HG02885 (cell line): ENCODE measurements at regions not wholly inside any gene's neighbourhood (a gene's known extent, or its start where the extent isn't known, plus 50 kb on each side); places are given as distances from the start of the nearest gene placed in this dataset.
"Not testable (repeated sequence)": the region's sequence is repeated elsewhere in the genome, so short reads cannot be mapped to it uniquely, and the experiment has no call there.

Experiments used
- ATAC-seq: cut with Tn5 transposase; IDR thresholded peaks from one replicate; pipeline ENCODE4 v1.9.1; 2021; ENCODE audit warnings: mild to moderate bottlenecking; ENCODE audit not compliant: unreplicated experiment, poor library complexity

DNA sequence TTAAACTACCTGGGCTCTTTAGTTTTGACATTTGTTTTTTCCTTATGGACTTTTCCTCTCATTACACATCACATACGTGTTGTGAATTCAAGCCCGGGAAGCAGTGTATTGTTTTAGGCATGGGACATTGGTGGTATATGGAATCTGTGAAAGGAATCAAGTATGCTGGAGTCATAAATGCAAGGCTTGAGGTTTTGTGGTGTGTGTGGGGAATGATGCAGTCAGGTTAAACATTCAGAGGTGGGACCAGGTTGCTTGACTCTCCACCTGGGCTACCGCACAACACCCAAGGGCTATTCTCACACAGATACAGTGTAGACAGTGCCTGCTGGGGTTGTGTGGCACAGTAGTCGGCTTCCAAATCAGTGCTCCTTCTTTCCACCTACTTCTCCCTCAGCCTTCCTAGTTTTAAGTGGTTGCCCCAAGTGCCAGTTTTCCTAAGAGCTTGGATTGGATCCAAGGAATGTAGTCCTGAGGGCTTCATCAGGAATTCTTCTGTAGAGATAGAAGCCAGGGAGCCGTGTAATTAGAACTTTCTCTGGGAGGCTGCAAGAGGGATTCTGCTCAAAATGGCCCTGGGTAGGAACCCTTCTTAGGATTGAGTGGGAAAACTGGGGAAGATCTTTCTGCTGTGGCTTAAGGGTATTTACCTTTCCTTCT lies 243.7 kb downstream of the C12orf75 start:
- no peak for ATAC-seq

GRCh38 chr12:105575235-105575634 lies 244.7 kb downstream of the C12orf75 start:
- no peak for ATAC-seq

GRCh38 chr12:105576261-105576660 lies 245.8 kb downstream of the C12orf75 start:
- ATAC-seq, result no peak

- ATAC-seq, result no peak
These were observed 250.4 kb downstream of the C12orf75 start for GRCh38 chr12:105580821-105581352.

DNA sequence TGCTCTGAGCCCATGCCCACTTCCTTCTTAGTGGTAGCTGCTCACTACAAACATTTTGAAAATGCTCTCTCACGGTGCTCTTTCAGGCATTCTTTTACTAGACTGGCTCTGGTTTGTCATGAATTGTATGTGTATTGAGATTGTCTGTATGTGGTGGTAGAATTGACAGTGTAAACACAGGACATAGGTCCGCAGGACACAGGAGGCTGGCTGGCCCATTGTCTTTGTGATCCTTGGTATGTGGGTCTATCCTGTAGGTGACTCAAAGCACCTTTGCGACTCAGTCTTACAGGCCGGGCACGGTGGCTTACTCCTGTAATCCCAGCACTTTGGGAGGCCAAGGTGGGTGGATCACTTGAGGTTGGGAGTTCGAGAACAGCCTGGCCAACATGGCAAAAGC lies 250.9 kb downstream of the C12orf75 start:
- ATAC-seq, result no peak

- ATAC-seq, result no peak
These were observed 254.6 kb downstream of the C12orf75 start for GRCh38 chr12:105585107-105585506.

- ATAC-seq, result no peak
These were observed 256.7 kb downstream of the C12orf75 start for GRCh38 chr12:105587237-105587636.

DNA sequence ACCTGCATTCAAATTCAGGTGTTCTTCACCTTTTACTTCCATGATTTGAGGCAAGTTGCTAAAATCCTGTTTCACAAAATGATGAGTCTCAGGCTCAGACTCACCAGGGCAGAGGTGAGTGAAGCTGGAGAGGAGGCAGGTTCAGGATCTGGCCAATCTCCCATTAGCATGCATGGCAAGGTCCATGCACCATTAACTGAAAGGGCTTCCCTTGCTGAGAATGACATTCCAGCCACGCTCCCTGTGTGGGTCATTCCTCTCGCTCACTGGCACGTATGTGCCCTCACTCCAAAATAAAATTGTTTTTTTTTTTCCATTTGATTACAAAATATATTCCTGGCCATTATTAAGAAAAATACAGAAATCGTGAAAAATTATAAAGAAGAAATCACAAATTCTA lies 257.6 kb downstream of the C12orf75 start:
- no peak for ATAC-seq

DNA sequence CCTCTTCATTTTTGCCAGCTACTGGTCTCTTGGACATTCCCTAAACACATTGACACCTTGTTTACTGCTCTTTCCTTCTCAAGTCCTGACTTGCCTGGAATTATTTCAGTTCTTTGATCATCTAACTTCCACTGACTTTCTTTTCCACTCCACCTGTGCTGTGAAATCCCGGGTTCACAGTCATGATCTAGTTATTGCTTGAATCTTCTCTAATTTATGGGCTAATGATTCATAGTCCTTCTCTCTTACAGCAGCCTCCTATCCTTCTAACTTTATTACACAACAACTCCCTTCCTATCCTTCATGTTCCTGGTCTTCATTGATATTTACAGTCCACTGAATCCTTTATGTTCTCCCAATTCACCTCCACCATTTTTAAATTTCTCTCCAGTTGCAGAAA lies 260.1 kb downstream of the C12orf75 start:
- no peak for ATAC-seq

DNA sequence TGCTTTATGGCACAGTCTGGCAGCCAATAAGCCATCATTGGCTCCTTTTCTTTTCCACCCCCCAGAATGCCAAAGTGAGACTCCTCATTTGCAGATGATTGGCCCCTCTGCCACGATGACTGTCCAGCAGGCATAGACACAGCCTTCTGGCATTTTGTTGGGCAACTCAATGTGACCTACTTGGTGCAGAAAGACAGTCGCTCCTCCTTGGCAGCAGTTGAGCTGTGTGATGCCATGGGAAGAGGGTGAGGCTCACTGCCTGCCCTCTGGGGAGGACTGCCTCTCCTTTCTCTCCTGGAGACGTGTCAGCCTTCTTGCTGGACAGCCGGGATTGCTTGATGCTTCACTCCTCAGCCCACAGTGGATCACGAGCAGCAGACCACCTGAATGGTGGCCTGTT lies 264.9 kb downstream of the C12orf75 start:
- ATAC-seq, result no peak

GRCh38 chr12:105596731-105597130 lies 266.2 kb downstream of the C12orf75 start:
- no peak for ATAC-seq

DNA sequence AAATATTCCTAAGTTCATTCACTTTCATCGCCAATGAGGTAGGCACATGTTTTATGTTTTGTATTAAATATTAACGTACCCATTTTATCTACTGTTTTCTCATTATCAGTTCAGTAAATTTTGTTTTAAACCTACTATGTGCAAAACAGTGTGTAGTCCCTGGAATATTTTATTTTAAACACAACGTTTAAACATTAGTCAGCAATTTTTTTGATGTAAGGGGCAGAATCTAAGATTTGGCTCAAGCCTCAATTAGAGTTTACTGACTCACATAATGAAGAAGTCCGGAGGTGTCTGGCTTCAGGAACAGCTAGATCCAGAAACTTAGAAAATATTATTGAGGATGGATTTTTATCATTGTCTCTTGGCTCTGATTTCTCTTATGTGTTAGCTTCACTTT lies 267.5 kb downstream of the C12orf75 start:
- no peak for ATAC-seq

- no peak for ATAC-seq
These were observed 270.5 kb downstream of the C12orf75 start for GRCh38 chr12:105600911-105601545.

DNA sequence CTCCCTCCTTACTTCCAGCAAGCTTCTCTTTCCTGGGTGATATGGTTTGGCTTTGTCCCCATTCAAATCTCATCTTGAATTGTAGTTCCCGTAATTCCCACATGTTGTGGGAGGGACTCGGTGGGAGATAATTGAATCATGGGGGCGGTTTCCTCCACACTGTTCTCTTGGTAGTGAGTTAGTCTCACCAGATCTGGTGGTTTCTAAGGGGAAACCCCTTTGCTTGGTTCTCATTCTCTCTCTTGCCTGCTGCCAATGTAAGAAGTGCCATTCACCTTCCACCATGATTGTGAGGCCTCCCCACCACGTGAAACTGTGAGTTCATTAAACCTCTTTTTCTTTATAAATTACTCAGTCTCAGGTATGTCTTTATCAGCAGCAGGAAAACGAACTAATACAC lies 271.8 kb downstream of the C12orf75 start:
- ATAC-seq, result not testable (repeated sequence)

GRCh38 chr12:105604281-105604680 lies 273.8 kb downstream of the C12orf75 start:
- ATAC-seq, result not testable (repeated sequence)

DNA sequence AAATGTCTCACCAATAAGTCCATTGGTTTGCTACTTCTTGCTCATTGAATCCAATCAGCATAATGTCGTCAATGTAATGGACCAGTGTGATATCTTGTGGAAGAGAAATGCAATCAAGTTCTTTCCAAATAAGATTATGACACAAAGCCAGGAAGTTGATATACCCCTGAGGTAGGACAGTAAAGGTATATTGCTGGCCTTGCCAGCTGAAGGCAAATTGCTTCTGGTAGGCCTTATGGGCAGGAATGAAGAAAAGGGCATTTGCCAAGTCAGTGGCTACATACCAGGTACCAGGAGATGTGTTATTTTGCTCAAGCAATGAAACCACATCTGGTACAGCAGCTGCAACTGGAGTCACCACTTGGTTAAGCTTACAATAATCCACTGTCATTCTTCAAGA lies 276.1 kb downstream of the C12orf75 start:
- not testable (repeated sequence) for ATAC-seq

DNA sequence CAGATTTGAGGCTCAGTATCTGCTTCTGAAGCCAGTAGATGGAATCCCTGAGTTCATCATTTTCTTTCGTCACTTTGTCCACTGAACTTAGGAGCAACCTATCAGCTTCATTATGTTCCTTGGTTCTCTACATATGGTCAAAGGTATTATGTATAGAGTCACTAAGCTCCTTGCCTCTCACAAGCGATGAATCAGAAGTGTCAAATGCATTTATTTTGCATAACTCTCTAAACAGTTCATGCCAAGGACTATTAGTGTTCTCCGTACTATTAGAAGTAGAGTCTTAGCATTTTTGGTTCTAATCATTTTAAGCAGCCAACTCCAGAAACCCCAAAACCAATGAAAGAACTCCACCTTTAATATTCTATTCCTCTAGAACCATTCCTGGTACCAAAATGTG lies 278.5 kb downstream of the C12orf75 start:
- ATAC-seq, result not testable (repeated sequence)

DNA sequence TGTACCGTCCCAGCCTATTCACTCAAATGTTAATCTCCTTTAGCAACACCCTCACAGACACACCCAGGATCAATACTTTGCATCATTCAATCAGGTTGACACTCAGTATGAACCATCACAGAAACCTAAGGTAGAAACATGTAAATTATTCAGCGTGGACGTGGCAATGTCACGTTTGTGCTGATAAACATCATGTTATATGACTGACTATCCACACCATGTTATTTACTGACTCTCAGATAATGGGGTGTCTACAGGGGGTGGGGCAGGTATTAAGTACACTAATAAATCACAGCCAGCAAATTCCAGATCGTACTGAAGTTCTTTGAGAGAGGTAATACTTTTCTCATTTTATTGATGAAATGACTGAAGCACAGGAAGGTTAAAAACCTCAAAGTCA lies 280.0 kb downstream of the C12orf75 start:
- no peak for ATAC-seq

- no peak for ATAC-seq
These were observed 280.8 kb downstream of the C12orf75 start for GRCh38 chr12:105611340-105611739.

- ATAC-seq, result no peak
These were observed 282.8 kb downstream of the C12orf75 start for GRCh38 chr12:105613269-105613668.

DNA sequence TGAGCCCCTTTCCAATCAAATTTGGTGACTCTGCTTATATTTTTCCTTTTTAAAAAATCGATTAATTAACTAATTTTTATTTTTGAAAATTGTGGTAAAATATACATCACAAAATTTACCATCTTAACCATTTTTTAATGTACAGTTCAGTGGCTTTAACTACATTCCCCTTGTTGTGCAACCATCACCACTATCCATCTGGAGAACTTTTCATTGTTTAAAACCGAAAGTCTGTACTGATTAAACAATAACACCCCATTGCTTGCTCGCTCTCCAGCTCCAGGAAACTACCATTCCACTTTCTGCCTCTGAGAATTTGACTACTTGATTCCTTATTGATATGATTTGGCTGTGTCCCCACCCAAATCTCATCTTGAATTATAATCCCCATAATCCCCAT lies 283.4 kb downstream of the C12orf75 start:
- ATAC-seq, result no peak

DNA sequence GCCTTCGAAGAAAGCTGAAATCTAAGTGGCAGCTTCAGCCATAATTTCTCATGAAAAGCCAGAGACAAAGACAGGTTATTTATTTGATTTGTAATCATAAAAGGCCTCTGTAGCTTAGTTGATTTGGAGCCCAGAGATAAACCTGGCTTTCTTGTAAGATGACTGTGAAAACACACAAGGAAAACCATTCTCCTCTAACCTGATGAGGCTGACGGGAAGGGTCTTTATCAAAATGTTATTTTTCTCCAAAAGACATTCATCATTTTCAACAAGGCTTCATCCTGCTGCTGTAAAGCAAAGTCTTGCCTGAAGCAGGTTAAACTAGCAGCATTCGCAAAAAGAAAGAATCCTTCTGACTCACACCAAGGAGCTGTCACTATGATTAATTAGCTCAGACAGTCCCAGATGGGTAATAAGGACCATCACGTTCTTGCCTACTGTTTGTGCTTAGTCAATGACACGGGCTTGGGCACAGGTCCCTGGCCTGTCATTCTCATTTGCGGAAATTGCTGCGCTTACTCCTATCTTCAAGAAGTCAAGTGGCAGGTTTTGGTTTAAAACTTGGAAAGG lies 286.6 kb downstream of the C12orf75 start:
- no peak for ATAC-seq
